GM19035 (cell line): ENCODE measurements at regions not wholly inside any gene's neighbourhood (a gene's known extent, or its start where the extent isn't known, plus 50 kb on each side); places are given as distances from the start of the nearest gene placed in this dataset.

Source experiments
- ATAC-seq: cut with Tn5 transposase; IDR thresholded peaks from one replicate; pipeline ENCODE4 v1.9.1; 2021; ENCODE audit not compliant: unreplicated experiment

DNA sequence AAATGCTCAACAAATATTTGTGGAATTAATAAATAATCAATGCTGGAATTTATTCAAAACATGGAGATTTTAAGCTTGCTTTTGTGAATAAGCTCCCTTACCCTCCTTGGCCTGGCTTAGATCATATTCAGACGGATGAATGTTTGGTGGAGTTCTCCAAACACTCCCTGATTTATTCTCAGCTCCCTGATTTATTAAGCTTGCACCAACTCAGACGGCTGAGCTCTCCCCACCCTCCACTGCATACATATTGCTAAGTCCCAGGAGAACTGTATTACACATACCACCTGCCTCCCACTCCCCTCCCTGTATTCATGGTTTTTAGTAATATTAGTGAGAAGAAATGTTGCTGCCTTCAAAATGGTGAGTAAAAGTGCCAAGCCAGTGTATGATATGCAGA lies 1057.5 kb downstream of the SORCS3 start:
- no peak for ATAC-seq

DNA sequence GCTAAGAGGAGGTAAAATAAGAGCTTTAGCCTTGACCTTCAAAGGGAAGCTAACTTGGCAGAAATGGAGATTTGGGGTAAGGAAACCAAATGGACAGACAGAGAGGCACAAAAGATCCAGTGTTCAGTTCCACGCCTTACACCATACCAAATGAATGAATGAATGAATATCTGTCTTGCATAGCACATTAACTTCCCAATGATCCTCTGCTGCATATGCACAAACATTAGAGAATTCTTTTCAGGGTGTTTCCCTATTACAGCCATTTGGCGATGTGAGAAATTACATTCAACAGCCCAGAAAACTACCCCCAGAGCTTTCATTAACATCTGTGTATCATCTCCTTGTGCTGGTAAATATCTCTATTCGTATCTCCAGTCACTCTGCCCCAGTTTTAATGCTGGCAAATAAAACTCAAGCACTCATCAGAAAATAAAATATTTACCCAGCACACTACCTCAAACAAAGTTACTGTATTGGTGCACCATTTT lies 1056.2 kb downstream of the SORCS3 start:
- ATAC-seq: no peak

DNA sequence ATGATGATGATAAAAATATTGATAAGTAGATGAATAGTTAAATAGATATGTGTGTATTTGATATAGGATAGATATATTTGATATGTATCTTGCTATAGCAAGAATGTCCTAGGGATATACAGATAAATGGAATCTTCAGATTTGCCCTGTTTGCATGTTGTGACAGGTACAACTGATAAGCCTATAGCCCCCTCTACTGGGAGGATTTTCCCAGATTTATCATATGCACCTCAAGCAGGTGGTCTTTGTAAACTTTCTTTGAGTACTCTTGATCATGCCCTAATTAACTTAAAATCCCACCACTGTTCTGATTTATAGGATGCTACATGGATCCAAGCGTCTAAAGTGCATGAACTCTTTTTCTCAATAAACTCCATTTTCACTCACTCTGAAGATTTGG lies 1050.7 kb downstream of the SORCS3 start:
- ATAC-seq: no peak

DNA sequence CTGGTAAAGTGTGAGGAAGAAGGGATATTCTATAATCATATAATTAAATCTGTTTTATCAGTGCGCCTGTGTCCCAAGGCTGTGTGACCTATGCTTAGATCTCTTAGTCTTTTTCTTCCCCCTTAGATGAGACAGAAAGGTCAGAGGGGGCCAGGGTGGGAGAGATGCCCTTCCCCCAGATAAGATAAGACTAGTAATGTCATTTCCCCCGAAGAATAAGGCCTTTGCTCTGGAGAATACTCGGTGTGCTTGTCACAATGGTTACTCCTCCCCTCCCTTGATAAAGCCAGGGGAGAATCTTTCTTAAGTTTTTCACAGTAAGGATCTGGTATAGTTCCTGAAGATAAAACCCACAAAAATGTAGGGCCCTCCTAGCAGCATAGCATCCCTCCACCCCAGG lies 1041.8 kb downstream of the SORCS3 start:
- no peak for ATAC-seq

DNA sequence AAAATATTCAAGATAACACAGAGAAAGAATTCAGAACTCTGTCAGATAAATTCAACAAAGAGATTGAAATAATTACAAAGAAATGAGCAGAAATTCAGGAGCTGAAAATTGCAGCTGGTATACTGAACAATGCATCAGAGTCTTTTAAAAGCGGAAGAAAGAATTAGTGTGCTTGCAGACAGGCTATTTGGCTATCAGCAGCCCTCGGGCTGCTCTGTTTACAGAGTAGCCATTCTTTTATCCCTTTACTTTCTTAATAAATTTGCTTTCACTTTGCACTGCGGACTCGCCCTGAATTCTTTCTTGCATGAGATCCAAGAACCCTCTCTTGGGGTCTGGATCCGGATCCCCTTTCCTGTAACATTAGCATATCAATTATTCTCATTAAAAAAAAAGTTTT lies 1040.0 kb downstream of the SORCS3 start:
- ATAC-seq: no peak

DNA sequence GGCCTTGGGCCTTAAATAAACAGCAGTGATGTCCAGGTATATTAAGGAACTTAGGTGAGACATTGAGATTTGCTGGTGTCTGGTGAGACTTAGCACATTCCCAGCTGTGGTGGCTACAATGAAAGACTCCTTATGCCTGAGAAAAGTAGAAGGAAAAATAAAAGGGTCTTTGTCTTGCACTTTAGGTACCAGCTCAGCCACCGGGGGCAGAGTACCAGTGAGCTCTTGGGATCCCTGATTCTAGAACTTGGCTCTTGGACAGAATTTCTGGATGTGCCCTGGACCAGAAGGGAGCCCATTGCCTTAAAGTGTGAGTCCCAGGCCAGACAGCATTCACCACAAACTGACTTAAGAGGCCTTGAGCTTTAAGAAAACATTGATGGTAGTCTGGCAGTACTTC lies 1038.7 kb downstream of the SORCS3 start:
- ATAC-seq: no peak

DNA sequence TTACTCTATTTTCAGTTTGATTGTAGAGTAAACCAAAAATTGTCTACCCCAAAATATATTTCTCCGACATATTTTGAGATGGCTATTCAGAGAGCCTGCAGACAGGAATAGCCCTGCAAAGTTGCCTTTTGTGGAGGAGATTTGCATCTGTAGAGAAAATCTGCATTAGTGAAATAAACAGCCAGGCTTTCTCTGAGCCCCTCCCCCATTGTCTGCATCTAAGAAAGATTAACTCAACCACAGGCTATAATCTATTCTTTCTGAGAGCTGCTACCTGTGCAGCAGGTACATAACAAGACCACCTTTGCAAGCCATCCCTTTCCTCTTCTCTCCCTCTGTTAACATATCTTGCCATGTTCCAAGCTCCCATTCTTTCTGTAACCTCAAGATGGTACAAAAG lies 1034.2 kb downstream of the SORCS3 start:
- no peak for ATAC-seq

DNA sequence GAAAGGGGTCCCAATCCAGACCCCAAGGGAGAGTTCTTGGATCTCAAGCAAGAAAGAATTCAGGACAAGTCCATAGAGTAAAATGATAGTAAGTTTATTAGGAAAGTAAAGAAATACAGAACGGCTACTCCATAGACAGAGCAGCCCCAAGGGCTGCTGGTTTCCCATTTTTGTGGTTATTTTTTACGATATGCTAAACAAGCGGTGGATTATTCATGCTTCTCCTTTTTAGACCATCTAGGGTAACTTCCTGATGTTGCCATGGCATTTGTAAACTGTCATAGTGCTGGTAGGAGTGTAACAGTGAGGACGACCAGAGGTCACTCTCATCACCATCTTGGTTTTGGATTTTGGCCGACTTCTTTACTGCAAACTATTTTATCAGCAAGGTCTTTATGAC lies 1033.4 kb downstream of the SORCS3 start:
- ATAC-seq: no peak

DNA sequence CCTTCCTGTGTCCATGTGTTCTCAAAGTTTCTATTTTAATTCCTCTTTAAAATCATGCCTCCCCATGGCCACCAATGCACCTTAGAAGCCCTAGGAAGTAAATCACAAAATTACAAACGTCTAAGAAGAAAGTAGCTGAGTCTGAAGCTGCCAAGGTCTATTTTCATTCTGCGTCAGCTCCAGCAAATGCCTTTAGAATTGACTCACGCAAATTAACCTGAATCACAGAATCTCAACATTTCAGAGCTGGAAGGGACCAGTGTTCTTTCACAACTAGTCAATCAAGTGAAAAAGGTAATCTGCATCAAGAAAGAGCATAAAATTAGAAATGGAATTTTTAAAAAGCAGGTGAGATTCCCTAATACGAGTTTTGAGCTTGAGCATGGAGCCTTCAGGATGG lies 1017.6 kb downstream of the SORCS3 start:
- ATAC-seq: no peak

DNA sequence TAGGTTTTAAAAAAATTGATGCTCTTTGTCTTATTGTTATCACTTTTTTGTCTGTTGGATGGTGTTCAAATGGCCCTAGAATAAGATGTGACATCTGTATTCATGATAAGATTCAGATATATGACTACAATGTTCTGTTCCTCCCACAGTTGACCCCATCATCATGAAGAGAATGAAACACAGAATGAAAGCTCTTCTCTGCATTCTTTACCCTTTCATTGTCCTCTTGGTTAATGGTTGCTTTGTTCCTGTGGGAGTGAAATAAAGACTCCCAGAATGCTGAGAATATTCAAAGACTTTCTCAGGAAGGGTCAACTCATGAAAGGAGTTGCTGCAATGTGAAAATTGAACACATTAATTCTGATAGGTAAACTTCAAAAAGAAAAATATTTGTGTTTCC lies 1015.8 kb downstream of the SORCS3 start:
- no peak for ATAC-seq

DNA sequence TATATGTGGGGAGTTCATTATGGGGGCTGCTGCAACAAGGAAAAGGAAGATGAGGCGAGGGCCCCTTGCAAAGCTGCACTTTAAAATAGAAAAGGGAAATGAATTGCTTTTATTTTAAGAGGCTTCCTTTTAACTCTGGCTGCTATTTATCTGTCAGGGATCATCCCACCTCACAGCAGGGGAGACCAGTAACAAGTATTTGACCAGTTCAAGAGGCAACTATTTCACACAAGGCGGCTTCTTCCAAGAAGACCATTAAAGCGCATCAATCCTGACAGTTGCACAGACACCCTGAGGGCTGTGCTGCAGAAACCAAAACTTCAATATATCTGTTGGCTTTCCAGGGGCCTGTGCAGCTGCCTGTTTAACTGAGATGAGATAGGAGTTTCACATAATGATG lies 1009.2 kb downstream of the SORCS3 start:
- ATAC-seq: no peak

DNA sequence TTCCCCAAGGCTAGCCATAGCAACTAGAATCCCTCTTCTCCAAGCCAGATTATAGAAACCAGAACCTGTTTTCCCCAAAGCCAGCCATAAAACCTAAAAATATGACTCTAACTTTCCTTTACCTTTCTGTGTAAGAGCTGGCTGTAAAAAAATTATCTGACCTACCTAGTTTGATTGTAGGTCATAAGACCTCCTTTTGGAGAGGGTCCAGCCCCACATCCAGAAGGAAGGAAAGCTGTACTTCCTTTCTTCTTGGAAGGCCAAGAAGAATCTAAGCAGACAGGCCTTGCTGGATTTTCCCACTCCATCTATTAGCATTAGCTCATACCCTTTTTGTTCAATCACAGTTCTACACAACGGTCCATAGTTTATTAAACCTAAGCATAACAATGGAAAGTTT lies 1006.3 kb downstream of the SORCS3 start:
- no peak for ATAC-seq

DNA sequence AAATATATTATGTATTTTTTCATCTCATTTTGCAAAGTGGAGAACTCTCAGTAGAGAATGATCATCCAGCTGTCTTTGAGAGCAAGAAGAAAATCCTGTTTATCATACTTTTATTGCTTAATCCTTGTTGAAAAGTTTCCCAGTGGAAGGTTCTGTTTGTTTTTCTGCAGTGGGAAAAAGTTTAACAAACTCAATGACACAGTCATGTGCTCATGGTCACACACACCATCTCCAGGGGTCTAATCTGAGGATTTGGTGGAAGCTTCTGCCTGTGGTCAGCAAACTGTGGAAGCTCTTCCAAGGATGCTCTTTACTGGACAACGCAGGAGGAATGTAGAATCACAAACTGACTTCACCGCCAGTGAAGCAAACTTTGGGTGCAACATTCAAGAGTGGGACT lies 1003.9 kb downstream of the SORCS3 start:
- ATAC-seq: no peak

DNA sequence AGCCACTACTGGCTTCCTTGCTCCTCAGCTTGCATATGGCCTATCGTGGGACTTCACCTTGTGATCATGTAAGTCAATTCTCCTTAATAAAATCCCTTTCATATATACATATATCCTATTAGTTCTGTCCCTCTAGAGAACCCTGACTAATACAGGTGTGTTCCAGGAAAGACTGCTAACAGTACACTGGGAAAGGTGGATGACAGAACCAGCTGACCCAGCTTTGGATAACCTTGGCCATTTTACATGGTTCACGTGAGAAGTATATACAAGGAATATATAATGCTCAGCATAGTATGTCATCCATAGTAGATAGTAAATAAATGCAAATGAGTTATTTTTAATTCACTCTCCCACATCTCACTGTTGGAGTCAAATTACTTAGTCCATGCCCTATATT lies 1003.5 kb downstream of the SORCS3 start:
- ATAC-seq: no peak

DNA sequence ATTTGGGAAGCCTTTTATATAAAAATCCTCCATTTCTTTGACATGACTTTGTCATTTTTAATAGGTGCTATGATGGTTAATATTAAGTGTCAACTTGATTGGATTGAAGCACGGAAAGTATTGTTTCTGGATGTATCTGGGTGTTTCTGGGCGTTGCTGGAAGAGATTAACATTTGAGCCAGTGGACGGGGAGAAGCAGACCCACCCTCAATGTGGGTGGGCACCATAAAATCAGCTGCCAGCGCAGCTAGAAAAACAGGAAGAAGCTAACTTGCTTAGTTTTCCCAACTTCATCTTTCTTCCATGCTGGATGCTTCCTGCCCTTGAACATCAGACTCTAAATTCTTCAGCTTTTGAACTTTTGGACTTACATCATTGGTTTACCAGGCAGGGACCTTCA lies 1003.0 kb downstream of the SORCS3 start:
- ATAC-seq: no peak

DNA sequence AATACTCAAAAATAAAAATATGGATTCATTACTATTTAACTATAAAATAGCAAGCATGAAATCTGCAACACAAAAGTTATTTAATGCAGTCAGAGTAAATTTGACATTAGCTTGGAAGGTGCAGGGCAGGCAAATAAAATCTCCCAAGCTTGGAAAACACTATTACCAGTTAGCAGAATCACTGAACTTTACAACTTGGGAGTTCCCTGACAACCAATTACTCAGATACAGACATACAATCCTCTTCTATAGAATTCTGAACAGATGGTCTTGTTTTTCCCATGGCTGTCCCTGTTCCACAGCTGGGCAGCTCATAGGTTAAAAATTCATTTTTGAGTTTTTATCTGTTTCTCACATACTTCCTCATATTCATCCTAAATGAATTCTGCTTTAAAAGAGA lies 1002.6 kb downstream of the SORCS3 start:
- no peak for ATAC-seq

DNA sequence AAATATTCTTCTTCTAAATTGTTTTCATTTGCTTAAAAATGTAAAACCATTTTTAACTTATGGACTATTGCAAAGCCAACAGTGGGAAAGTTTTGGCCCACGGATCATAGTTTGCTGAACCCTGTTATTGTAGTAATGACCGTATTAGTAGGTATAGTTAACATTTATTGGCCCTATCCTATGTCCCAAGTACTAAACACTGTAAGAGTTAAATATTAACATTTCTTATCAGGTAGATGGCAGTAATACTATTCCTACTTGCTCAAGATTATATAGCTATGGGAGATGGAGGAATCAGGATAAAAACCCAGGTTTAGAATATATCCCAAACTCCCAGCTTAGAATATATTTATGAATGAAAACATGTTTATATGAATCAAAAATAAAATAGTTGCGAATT lies 993.2 kb downstream of the SORCS3 start:
- ATAC-seq: no peak

DNA sequence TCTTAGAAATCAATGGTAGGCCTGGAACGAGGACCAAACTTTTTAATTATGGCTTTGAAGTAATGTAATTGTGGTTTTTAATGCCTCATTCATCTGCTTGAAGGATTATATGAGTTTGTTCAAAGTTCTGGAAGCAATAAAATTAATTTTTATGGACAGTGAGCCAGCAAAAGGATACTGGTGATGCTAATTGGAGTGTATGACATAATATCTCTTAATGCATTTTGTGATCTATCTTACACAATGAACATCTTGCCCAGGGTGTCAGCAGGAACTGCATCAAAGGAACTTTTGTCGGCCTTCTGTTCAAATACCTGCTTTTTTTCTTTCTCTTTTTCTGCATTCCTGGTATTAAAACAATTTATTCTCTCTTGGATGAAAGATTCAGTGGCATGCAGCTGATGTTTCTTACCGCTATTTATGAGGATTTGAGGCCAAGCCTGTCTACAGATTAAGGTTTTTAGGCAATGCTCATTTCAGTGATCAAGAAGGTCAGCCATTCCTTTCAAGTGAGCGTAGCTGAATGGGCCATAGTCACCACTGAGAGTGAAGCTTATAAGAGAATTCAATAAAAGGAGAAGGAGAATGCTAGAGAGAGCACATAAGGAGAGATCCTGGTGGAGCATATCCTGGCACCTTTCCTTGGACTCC lies 974.8 kb downstream of the SORCS3 start:
- no peak for ATAC-seq

DNA sequence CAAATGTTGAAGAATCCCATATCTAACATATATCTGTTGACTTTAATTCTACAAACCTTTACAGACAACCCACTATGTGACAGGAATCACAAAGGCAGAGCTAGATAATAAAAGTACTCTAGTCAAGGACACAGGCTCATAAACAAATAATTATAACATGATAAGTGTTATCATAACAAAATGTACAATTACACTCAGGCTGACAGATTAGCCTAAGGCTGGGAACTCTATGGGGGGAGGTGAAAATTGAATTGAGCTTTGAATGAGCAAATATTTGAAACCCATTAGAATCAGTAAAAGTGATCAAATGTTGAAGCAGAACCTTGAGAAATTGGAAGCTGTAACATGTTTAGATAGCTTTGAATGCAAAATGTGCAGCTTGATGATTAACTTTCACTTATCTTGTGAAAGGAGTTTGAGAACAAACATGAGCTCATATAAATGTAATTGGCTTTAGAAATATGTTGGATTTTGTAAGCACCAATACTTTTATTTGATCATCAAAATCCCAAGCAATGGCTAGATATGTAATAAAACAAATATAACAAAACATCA lies 970.2 kb downstream of the SORCS3 start:
- no peak for ATAC-seq

DNA sequence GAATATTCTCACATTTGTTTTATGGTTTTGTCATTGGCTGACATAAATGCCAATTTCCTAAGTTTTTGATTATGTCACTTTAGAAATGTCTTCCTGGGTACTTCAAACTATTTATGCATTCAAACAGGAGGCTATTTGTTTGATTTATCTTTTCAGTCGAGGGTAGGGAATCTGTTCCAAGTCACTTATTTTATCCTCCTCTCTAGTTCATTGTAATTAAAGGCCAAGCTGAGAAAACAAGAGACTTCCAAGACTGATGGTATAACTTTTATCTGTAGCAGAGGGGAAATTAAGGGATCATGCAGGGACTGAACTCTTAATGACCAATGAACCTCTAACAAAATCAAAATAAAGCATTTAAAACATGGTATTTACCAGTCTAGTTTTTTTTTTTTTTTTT lies 968.4 kb downstream of the SORCS3 start:
- no peak for ATAC-seq

DNA sequence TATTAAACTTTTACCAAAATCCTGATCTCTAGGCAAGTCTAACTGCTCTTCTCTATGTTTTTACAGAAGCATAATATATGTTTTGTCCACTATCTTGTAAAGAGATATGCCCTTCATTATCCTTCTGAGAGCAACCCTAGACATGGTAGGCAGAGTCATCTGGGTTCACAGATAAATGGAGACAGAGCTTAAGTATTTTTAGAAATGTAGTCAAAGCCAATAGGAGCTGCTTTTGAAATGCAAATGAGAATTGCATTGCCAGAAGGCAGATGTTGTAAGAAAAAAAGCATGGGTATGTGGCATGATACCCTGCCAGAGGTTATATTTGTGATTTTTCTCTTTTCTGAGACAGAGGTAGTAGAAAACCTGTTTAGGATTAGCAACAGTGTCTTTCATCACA lies 964.8 kb downstream of the SORCS3 start:
- no peak for ATAC-seq

DNA sequence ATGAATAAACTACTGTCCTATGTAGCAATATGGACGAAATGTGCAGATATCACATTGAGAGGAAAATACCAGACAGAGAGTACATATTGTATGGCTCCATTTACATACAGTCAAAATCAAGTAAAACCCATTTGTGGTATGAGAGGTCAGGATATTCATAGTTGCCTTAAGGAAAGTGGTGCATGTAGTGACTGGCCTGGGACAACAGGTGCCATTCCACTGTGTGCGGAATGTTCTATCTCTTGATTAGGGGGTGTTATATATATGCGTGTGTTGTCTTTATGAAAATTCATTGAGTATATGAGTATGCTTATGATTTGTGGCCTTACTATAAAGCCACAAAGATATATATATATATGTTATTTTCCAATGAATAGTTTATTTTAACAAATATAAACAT lies 964.0 kb downstream of the SORCS3 start:
- no peak for ATAC-seq

DNA sequence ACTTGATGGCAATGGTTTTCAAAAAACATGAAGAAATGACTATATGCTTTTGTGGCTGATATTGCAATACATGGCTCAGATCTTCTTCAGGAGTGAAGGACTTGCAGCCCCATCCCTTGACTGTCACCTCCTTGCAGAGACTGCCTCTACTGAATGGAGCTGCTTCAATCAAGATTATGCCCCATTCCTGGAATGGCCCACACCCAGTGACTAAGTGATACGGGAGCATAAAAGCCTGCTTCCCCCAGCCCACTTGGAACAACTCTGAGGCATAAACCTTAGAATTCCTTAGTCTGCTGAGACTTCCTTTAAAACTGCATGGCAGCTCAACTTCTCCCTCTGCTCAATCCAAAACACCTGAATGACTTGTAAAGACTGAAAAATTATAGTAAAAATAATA lies 957.1 kb downstream of the SORCS3 start:
- ATAC-seq: no peak
